NB4 (cell line): ENCODE measurements at regions not wholly inside any gene's neighbourhood (a gene's known extent, or its start where the extent isn't known, plus 50 kb on each side); places are given as distances from the start of the nearest gene placed in this dataset.

Experiments used
- DNase-seq: peaks from one replicate; pipeline ENCODE4 v3.0.0; 2010; ENCODE audit warnings: low read depth
- H3K4me3 ChIP-seq: one replicate; pipeline ENCODE4 v1.5.1; 2011; ENCODE audit warnings: mild to moderate bottlenecking, low read depth, low read length, moderate library complexity
- CTCF ChIP-seq: IDR thresholded peaks from one replicate; pipeline ENCODE4 v1.5.1; 2012; ENCODE audit warnings: low read depth, low read length
- MAX ChIP-seq: IDR thresholded peaks from 2 replicates; pipeline ENCODE4 v1.6.1; 2011; ENCODE audit warnings: low read depth, low read length
- MYC ChIP-seq: IDR thresholded peaks from 2 replicates; pipeline ENCODE4 v1.6.1; 2011; ENCODE audit warnings: low read depth, low read length
- POLR2A ChIP-seq: IDR thresholded peaks from 2 replicates; pipeline ENCODE4 v1.6.1; 2011; ENCODE audit warnings: mild to moderate bottlenecking; ENCODE audit not compliant: insufficient read length; ENCODE audit errors: extremely low read depth

- TF ChIP-seq POLR2A (no peak), MAX (no peak), MYC (no peak), CTCF (no peak)
- DNase-seq: peak; percentile 27
Measured at GRCh38 chr4:116357758-116358157, 727.6 kb downstream of the TRAM1L1 start.

GRCh38 chr4:116346750-116347149 lies 738.6 kb downstream of the TRAM1L1 start:
- no peak for TF ChIP-seq MAX
- no peak for TF ChIP-seq POLR2A
- TF ChIP-seq CTCF: no peak
- TF ChIP-seq MYC: no peak
- no peak for DNase-seq
- no peak overlapping the region for H3K4me3 ChIP-seq

More at GRCh38 chr4:116357758-116358157, 727.6 kb downstream of the TRAM1L1 start:
- no peak overlapping the region for H3K4me3 ChIP-seq

- H3K4me3 ChIP-seq: no peak overlapping the region
- TF ChIP-seq MAX: no peak
- no peak for TF ChIP-seq POLR2A
- TF ChIP-seq MYC: no peak
- TF ChIP-seq CTCF: no peak
- no peak for DNase-seq
Measured at GRCh38 chr4:116343809-116344208, 741.6 kb downstream of the TRAM1L1 start.

- TF ChIP-seq POLR2A (no peak), MYC (no peak), MAX (no peak), CTCF (no peak)
- H3K4me3 ChIP-seq: no peak overlapping the region
- no peak for DNase-seq
Measured at GRCh38 chr4:116342143-116342542, 743.2 kb downstream of the TRAM1L1 start.

- DNase-seq: no peak
- H3K4me3 ChIP-seq: no peak overlapping the region
- TF ChIP-seq MYC (no peak), MAX (no peak), POLR2A (no peak), CTCF (no peak)
Measured at GRCh38 chr4:116332508-116332907, 752.9 kb downstream of the TRAM1L1 start.

GRCh38 chr4:116328261-116328860 lies 757.0 kb downstream of the TRAM1L1 start:
- TF ChIP-seq CTCF: no peak
- TF ChIP-seq POLR2A: no peak
- TF ChIP-seq MYC: no peak
- TF ChIP-seq MAX: no peak
- H3K4me3 ChIP-seq: no peak overlapping the region
- DNase-seq: peak; percentile 3
